ENCODE measurements at regions not wholly inside any gene's neighbourhood (a gene's known extent, or its start where the extent isn't known, plus 50 kb on each side); places are given as distances from the start of the nearest gene placed in this dataset.

DNA sequence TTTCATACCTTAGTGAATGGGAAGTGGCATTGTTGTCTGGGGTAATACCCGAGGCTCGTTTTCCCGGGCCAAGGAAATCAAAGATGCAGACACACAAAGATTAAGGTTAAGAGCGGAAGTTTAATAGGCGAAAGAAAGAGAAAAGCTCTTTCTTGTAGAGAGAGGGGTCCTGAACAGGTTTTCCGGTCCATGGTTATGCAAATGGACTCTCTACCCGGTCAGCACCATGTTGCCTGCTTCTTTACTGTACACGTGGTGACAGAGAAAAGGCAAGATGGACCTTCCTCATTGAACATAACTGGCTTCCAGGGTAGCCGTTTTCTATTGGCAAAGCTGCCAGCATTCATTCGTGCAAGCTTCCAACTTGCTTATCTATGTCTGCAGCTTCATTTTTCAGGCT lies 2063.5 kb downstream of the SUCLG1 start:
- TF ChIP-seq, protein P1, sequence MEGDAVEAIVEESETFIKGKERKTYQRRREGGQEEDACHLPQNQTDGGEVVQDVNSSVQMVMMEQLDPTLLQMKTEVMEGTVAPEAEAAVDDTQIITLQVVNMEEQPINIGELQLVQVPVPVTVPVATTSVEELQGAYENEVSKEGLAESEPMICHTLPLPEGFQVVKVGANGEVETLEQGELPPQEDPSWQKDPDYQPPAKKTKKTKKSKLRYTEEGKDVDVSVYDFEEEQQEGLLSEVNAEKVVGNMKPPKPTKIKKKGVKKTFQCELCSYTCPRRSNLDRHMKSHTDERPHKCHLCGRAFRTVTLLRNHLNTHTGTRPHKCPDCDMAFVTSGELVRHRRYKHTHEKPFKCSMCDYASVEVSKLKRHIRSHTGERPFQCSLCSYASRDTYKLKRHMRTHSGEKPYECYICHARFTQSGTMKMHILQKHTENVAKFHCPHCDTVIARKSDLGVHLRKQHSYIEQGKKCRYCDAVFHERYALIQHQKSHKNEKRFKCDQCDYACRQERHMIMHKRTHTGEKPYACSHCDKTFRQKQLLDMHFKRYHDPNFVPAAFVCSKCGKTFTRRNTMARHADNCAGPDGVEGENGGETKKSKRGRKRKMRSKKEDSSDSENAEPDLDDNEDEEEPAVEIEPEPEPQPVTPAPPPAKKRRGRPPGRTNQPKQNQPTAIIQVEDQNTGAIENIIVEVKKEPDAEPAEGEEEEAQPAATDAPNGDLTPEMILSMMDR (IDR thresholded peaks at IDR 0.05; ENCODE audit: low read depth, low read length), result no peak
- no peak overlapping the region for H3K4me3 ChIP-seq (ENCODE audit: low read depth, low read length)
- H3K4me1 ChIP-seq, result no peaks in the 10 kb centered on the region
- DNase-seq, result no peak
- H3K9me3 ChIP-seq, result no peaks in the 10 kb centered on the region
- H3K27me3 ChIP-seq, result no peaks in the 10 kb centered on the region
- H3K36me3 ChIP-seq, result no peaks in the 10 kb centered on the region

DNA sequence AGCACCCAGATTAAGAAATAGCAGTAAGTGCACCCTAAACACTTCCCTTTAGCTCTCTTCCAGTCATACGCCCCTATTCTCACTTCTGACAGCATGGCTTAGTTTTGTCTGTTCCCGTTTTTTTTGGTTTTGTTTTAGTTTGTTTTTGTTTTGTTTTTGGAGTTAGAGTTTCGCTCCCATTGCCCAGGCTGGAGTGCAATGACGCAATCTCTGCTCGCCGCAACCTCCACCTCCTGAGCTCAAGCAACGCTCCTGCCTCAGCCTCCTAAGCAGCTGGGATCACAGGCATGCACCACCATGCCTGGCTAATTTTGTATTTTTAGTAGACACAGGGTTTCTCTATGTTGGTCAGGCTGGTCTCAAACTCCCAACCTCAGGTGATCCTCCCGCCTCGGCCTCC lies 2067.7 kb downstream of the SUCLG1 start:
- H3K9me3 ChIP-seq, result no peaks in the 10 kb centered on the region
- DNase-seq, result no peak
- no peak overlapping the region for H3K4me3 ChIP-seq (ENCODE audit: low read depth, low read length)
- no peaks in the 10 kb centered on the region for H3K4me1 ChIP-seq
- TF ChIP-seq, protein P1 (IDR thresholded peaks at IDR 0.05; ENCODE audit: low read depth, low read length), result no peak
- H3K36me3 ChIP-seq, result no peaks in the 10 kb centered on the region
- H3K27me3 ChIP-seq, result no peaks in the 10 kb centered on the region

DNA sequence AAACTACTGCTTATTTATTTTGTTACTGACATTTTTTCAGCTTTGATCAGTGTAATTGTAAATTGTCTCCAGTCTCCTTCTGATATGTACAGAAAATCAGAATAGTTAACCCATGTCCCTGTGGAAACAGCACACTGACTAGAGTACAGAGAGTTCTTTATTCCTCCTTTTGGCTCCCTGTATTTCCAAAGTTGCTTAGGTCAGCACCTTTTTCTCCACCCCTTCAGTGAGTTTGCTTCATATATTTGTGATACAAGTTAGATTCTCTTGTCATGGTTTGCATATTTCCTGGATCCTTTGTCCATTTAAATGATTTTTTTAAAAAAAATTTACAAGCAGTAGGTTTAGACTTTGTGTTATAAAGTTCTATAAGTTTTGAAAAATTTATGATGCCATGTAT lies 2051.1 kb upstream of the LRRTM1 start:
- TF ChIP-seq, protein P1 (IDR thresholded peaks at IDR 0.05; ENCODE audit: low read depth, low read length), result no peak
- H3K4me1 ChIP-seq, result no peaks in the 10 kb centered on the region
- H3K9me3 ChIP-seq, result no peaks in the 10 kb centered on the region
- H3K36me3 ChIP-seq, result no peaks in the 10 kb centered on the region
- DNase-seq, result no peak
- H3K27me3 ChIP-seq, result no peaks in the 10 kb centered on the region
- H3K4me3 ChIP-seq (ENCODE audit: low read depth, low read length), result no peak overlapping the region

DNA sequence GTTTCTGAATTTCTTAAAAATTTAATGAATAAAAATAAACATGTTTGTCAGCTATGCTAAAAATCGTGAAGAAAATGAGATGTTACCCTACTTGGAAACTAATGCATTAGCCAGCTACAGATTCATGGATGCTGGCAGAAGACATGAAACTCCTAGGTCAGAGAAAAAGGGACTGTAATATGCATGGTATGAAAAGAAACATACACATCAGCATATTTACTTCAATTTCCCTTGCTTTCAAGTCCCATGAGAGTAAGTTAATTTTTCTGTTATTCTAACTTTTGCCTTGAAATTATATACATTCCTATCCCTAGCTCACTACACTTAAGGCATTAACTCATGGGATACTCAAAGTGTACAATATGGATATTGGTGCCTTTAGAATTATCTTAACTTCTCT lies 2041.4 kb upstream of the LRRTM1 start:
- TF ChIP-seq, protein P1 (IDR thresholded peaks at IDR 0.05; ENCODE audit: low read depth, low read length), result no peak
- H3K4me3 ChIP-seq (ENCODE audit: low read depth, low read length), result no peak overlapping the region
- no peaks in the 10 kb centered on the region for H3K4me1 ChIP-seq
- no peaks in the 10 kb centered on the region for H3K27me3 ChIP-seq
- H3K36me3 ChIP-seq, result no peaks in the 10 kb centered on the region
- DNase-seq, result no peak
- H3K9me3 ChIP-seq, result no peaks in the 10 kb centered on the region

GRCh38 chr2:82344670-82345069 lies 2040.1 kb upstream of the LRRTM1 start:
- Histone ChIP-seq H3K36me3 (no peaks in the 10 kb centered on the region), H3K4me3 (ENCODE audit: low read depth, low read length) (no peak overlapping the region)
- no peak for DNase-seq

DNA sequence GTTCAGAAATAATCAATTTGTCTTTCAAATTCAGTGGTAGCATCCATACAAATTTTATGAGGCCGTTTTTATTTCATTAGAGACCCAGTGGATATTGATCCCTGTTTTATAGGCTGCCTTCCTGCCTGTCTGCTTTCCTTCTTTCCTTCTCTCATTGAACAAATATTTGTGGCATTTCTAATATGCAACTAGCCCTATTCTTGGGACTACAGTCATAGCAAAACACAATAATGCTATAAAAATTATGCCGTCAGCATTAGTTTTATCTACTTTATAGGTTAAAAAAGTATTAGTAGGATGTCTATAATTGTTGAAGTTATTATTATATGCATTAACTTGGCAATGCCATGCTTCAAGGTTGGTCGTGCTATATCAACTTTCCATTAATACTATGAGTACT lies 2037.8 kb upstream of the LRRTM1 start:
- Histone ChIP-seq H3K36me3 (no peaks in the 10 kb centered on the region), H3K9me3 (no peaks in the 10 kb centered on the region), H3K4me3 (ENCODE audit: low read depth, low read length) (no peak overlapping the region), H3K4me1 (no peaks in the 10 kb centered on the region), H3K27me3 (no peaks in the 10 kb centered on the region)
- TF ChIP-seq, protein P1 (IDR thresholded peaks at IDR 0.05; ENCODE audit: low read depth, low read length), result no peak
- no peak for DNase-seq

More at GRCh38 chr2:82344670-82345069, 2040.1 kb upstream of the LRRTM1 start:
- H3K4me1 ChIP-seq, result no peaks in the 10 kb centered on the region
- H3K9me3 ChIP-seq, result no peaks in the 10 kb centered on the region
- H3K27me3 ChIP-seq, result no peaks in the 10 kb centered on the region
- TF ChIP-seq, protein P1 (IDR thresholded peaks at IDR 0.05; ENCODE audit: low read depth, low read length), result no peak
